GM20000 (cell line): ENCODE measurements at regions not wholly inside any gene's neighbourhood (a gene's known extent, or its start where the extent isn't known, plus 50 kb on each side); places are given as distances from the start of the nearest gene placed in this dataset.

Experiments used
- DNase-seq: peaks from one replicate; pipeline ENCODE4 v3.0.0; 2012; ENCODE audit warnings: low spot score
- CTCF ChIP-seq: IDR thresholded peaks from 2 replicates; pipeline ENCODE4 v1.5.1; 2012; ENCODE audit warnings: mild to moderate bottlenecking, control low read depth; ENCODE audit errors: extremely low read depth, missing control alignments

GRCh38 chr10:88190540-88191235 lies 327.3 kb downstream of the PTEN start:
- TF ChIP-seq CTCF: no peak
- no peak for DNase-seq

- no peak for DNase-seq
- TF ChIP-seq CTCF: no peak
Observed at GRCh38 chr10:88193018-88193417, 329.6 kb downstream of the PTEN start.

- no peak for TF ChIP-seq CTCF
- DNase-seq: no peak
Observed at GRCh38 chr10:88194041-88194887, 330.8 kb downstream of the PTEN start.

GRCh38 chr10:88194961-88195367 lies 331.5 kb downstream of the PTEN start:
- no peak for TF ChIP-seq CTCF
- DNase-seq: no peak

- no peak for DNase-seq
Observed at GRCh38 chr10:88195841-88196240, 332.4 kb downstream of the PTEN start.

GRCh38 chr10:88196291-88196690 lies 332.9 kb downstream of the PTEN start:
- no peak for TF ChIP-seq CTCF
- DNase-seq: no peak

More at GRCh38 chr10:88195841-88196240, 332.4 kb downstream of the PTEN start:
- no peak for TF ChIP-seq CTCF

GRCh38 chr10:88198023-88198422 lies 334.6 kb downstream of the PTEN start:
- no peak for DNase-seq
- TF ChIP-seq CTCF: no peak
